Loucy (cell line): ENCODE measurements at regions not wholly inside any gene's neighbourhood (a gene's known extent, or its start where the extent isn't known, plus 50 kb on each side); places are given as distances from the start of the nearest gene placed in this dataset.

Experiments
- CTCF ChIP-seq: fragments of 200-600 bp; sonication (generic); conservative IDR thresholded peaks from 2 replicates; pipeline ENCODE4 v1.5.1; 2014; ENCODE audit warnings: mild to moderate bottlenecking, antibody characterized with exemption, low read length
- EZH2phosphoT487 ChIP-seq: fragments of 200-600 bp; IDR thresholded peaks from 2 replicates; pipeline ENCODE4 v1.6.1; 2018; ENCODE audit warnings: antibody characterized with exemption, mild to moderate bottlenecking, moderate library complexity, borderline replicate concordance

GRCh38 chr11:70862093-70862492 is 390.3 kb downstream of the SHANK2 start:
- TF ChIP-seq CTCF = no peak
- TF ChIP-seq EZH2phosphoT487 = no peak
